PC-3 (cell line): ENCODE measurements at regions not wholly inside any gene's neighbourhood (a gene's known extent, or its start where the extent isn't known, plus 50 kb on each side); places are given as distances from the start of the nearest gene placed in this dataset.

Experiments used
- EZH2phosphoT487 ChIP-seq: fragments of 300-600 bp; sonication (generic); IDR thresholded peaks from 2 replicates; pipeline ENCODE4 v1.6.1; 2018; ENCODE audit warnings: mild to moderate bottlenecking, antibody characterized with exemption, low read length, borderline replicate concordance
- TF ChIP-seq, protein P1 (sequence below): fragments of 300-600 bp; sonication (generic); conservative IDR thresholded peaks from 2 replicates; pipeline ENCODE4 v1.5.1; 2017; ENCODE audit warnings: antibody characterized with exemption, low read depth, mild to moderate bottlenecking, low read length

DNA sequence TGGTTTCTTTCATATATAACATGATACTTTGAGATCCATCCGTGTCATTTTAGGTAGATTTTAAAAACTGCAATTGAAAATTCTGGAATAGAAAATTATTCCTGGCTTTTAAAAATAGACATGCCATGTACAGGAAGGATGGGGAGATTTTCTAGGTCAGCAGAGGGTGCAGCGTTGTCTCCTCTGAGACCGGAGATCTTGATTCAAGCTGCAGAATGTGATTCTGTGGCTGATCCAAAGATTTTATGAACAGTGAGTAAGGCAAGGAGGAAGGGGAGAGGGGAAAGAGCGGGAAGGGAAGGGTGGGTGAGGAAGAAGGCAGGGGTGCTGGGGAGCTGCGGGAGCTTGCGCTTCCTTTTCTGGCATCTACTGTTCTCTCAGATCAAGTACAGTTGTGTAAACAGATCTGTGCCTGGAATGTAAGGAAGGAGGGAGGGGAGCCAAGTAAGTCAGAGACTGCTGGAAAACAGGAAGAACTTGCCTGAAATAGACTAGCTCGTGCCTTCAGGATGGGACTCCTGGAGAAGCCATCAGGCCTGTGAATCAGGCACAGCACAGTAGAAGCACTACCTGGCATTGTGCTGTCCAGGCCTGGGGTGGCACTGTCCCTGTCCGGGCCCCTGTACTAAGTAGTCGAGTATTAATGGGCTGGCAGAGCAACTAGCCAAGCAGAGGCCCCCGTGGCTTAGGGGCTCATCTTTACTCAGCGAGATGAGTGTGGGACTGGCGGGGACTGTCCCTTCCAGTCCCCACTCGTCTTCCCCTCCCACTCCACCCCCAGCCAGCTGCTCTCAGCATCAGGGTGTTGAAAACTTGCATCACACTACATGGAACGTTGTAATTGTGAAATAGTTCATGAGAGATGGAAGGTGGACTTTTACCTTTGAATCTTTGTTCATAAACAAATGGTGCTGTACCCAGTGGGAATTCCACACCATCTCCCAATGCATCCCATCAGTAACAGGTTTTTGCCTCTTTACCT lies 163.5 kb downstream of the UXS1 start:
- TF ChIP-seq, protein P1, sequence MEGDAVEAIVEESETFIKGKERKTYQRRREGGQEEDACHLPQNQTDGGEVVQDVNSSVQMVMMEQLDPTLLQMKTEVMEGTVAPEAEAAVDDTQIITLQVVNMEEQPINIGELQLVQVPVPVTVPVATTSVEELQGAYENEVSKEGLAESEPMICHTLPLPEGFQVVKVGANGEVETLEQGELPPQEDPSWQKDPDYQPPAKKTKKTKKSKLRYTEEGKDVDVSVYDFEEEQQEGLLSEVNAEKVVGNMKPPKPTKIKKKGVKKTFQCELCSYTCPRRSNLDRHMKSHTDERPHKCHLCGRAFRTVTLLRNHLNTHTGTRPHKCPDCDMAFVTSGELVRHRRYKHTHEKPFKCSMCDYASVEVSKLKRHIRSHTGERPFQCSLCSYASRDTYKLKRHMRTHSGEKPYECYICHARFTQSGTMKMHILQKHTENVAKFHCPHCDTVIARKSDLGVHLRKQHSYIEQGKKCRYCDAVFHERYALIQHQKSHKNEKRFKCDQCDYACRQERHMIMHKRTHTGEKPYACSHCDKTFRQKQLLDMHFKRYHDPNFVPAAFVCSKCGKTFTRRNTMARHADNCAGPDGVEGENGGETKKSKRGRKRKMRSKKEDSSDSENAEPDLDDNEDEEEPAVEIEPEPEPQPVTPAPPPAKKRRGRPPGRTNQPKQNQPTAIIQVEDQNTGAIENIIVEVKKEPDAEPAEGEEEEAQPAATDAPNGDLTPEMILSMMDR, result no peak
- no peak for TF ChIP-seq EZH2phosphoT487
